C4-2B (cell line): ENCODE measurements at regions not wholly inside any gene's neighbourhood (a gene's known extent, or its start where the extent isn't known, plus 50 kb on each side); places are given as distances from the start of the nearest gene placed in this dataset.

ENCODE experiments used
- ZFX ChIP-seq: fragments of 450-650 bp; IDR thresholded peaks from 2 replicates; pipeline ENCODE4 v1.6.1; 2017
- TF ChIP-seq, protein P1 (sequence below): fragments of 450-650 bp; conservative IDR thresholded peaks from 2 replicates; pipeline ENCODE4 v1.5.1; 2017; ENCODE audit warnings: mild to moderate bottlenecking

- TF ChIP-seq, protein P1, sequence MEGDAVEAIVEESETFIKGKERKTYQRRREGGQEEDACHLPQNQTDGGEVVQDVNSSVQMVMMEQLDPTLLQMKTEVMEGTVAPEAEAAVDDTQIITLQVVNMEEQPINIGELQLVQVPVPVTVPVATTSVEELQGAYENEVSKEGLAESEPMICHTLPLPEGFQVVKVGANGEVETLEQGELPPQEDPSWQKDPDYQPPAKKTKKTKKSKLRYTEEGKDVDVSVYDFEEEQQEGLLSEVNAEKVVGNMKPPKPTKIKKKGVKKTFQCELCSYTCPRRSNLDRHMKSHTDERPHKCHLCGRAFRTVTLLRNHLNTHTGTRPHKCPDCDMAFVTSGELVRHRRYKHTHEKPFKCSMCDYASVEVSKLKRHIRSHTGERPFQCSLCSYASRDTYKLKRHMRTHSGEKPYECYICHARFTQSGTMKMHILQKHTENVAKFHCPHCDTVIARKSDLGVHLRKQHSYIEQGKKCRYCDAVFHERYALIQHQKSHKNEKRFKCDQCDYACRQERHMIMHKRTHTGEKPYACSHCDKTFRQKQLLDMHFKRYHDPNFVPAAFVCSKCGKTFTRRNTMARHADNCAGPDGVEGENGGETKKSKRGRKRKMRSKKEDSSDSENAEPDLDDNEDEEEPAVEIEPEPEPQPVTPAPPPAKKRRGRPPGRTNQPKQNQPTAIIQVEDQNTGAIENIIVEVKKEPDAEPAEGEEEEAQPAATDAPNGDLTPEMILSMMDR: no peak
- no peak for TF ChIP-seq ZFX
Measured at GRCh38 chrX:23511793-23512192, 155.5 kb upstream of the PRDX4 start.
